Epithelial cell of proximal tubule (primary cell): ENCODE measurements at regions not wholly inside any gene's neighbourhood (a gene's known extent, or its start where the extent isn't known, plus 50 kb on each side); places are given as distances from the start of the nearest gene placed in this dataset.

Source experiments
- DNase-seq: peaks from one replicate; pipeline ENCODE4 v3.0.0-alpha.2; 2011; ENCODE audit warnings: low read depth
- H3K4me3 ChIP-seq: 2 replicates; pipeline ENCODE4 v1.5.1; 2011; ENCODE audit warnings: low read depth, mild to moderate bottlenecking, low read length
- CTCF ChIP-seq: conservative IDR thresholded peaks from 2 replicates; pipeline ENCODE4 v1.5.1; 2012; ENCODE audit warnings: low read depth, mild to moderate bottlenecking, low read length

GRCh38 chr4:123114084-123114914 lies 191.9 kb upstream of the NUDT6 start:
- no peak overlapping the region for H3K4me3 ChIP-seq
- DNase-seq, result no peak
- no peak for TF ChIP-seq CTCF

- H3K4me3 ChIP-seq, result no peak overlapping the region
- no peak for TF ChIP-seq CTCF
- no peak for DNase-seq
These were observed 192.7 kb upstream of the NUDT6 start for GRCh38 chr4:123114915-123115756.

GRCh38 chr4:123116412-123116811 lies 194.0 kb upstream of the NUDT6 start:
- TF ChIP-seq CTCF, result no peak

GRCh38 chr4:123120473-123120872 lies 198.1 kb upstream of the NUDT6 start:
- DNase-seq, result no peak
- H3K4me3 ChIP-seq, result no peak overlapping the region
- TF ChIP-seq CTCF, result no peak

More at GRCh38 chr4:123116412-123116811, 194.0 kb upstream of the NUDT6 start:
- no peak overlapping the region for H3K4me3 ChIP-seq
- no peak for DNase-seq

GRCh38 chr4:123121241-123121907 lies 199.0 kb upstream of the NUDT6 start:
- no peak for TF ChIP-seq CTCF
- DNase-seq, result no peak
- no peak overlapping the region for H3K4me3 ChIP-seq

- no peak for TF ChIP-seq CTCF
- no peak for DNase-seq
- H3K4me3 ChIP-seq, result no peak overlapping the region
These were observed 203.1 kb upstream of the NUDT6 start for GRCh38 chr4:123125477-123125876.
